ENCODE measurements at regions not wholly inside any gene's neighbourhood (a gene's known extent, or its start where the extent isn't known, plus 50 kb on each side); places are given as distances from the start of the nearest gene placed in this dataset.

DNA sequence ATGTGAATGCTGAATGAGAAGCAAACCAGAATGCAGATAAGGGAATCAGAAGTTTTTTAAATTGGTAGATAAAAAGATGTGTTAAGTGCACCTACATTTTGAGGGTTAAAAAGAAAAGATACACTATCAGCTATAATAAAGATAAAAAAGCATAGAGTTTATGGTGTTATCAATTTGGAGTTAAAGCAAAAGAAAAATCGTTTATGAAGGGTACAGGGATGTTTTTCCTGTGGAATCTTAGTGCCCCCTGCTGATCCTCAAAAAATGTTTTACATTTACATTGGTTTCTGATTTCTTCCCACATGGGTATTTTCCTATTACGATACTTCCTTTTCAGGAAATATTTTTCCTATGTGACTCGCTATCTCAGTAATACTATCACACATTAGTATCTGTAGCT lies 293.5 kb downstream of the MRPL39 start:
- Histone ChIP-seq H3K27ac (ENCODE audit: low read length) (no peak overlapping the region), H3K4me3 (ENCODE audit: low read length) (no peak overlapping the region), H3K4me1 (ENCODE audit: control insufficient read depth, insufficient read depth, low read length) (no peaks in the 10 kb centered on the region), H3K36me3 (ENCODE audit: control insufficient read depth, insufficient read depth, low read length) (no peaks in the 10 kb centered on the region), H3K9me3 (ENCODE audit: control insufficient read depth, insufficient read depth, low read length) (peaks cover 3% of the 10 kb centered on the region), H3K27me3 (ENCODE audit: control insufficient read depth, insufficient read depth, low read length) (no peaks in the 10 kb centered on the region)
- Mint-ChIP-seq H3K27ac (no peak overlapping the region), H3K36me3 (no peaks in the 10 kb centered on the region), H3K4me3 (no peak overlapping the region), H3K4me1 (no peaks in the 10 kb centered on the region), H3K27me3 (ENCODE audit: low read depth in 2 of 2) (no peaks in the 10 kb centered on the region), H3K9me3 (peaks cover 9 to 10% of the 10 kb centered on the region in 2 donors)
- intact Hi-C loops (cut with micrococcal nuclease): no loop called here
- DNase-seq: peak in 1 of 2 donors; percentile 2
- TF ChIP-seq, protein P1, sequence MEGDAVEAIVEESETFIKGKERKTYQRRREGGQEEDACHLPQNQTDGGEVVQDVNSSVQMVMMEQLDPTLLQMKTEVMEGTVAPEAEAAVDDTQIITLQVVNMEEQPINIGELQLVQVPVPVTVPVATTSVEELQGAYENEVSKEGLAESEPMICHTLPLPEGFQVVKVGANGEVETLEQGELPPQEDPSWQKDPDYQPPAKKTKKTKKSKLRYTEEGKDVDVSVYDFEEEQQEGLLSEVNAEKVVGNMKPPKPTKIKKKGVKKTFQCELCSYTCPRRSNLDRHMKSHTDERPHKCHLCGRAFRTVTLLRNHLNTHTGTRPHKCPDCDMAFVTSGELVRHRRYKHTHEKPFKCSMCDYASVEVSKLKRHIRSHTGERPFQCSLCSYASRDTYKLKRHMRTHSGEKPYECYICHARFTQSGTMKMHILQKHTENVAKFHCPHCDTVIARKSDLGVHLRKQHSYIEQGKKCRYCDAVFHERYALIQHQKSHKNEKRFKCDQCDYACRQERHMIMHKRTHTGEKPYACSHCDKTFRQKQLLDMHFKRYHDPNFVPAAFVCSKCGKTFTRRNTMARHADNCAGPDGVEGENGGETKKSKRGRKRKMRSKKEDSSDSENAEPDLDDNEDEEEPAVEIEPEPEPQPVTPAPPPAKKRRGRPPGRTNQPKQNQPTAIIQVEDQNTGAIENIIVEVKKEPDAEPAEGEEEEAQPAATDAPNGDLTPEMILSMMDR (IDR thresholded peaks at IDR 0.05): no peak
- 33% methylated on average over 1 of the region's 3 CpGs for WGBS (ENCODE audit: insufficient coverage)
- no peak for ATAC-seq

DNA sequence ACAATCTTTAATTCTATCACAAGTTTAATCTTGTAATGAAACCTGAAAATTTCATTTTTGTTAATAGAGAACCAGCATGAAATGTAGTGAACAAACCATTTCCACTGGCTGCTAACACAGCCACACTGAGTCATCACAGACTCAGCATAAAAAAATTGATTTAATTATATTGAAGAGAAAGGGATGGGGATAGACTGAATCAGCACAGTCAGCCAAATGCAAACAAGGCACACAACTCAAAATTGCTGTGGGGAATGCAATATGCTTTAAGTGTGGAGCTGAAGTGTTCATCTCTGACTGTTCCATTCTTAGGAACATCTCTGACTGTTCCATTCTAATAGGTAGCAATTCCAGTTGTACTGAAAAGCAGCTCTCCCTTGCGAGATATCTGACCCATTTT lies 299.8 kb downstream of the MRPL39 start:
- TF ChIP-seq, protein P1 (IDR thresholded peaks at IDR 0.05): no peak
- Histone ChIP-seq H3K36me3 (ENCODE audit: control insufficient read depth, insufficient read depth, low read length) (no peaks in the 10 kb centered on the region), H3K4me3 (ENCODE audit: low read length) (no peak overlapping the region), H3K27me3 (ENCODE audit: control insufficient read depth, insufficient read depth, low read length) (no peaks in the 10 kb centered on the region), H3K4me1 (ENCODE audit: control insufficient read depth, insufficient read depth, low read length) (no peaks in the 10 kb centered on the region), H3K9me3 (ENCODE audit: control insufficient read depth, insufficient read depth, low read length) (peaks cover 7% of the 10 kb centered on the region), H3K27ac (ENCODE audit: low read length) (no peak overlapping the region)
- peaks cover 11 to 13% of the 10 kb centered on the region in 2 donors for H3K9me3 Mint-ChIP-seq
- no peak overlapping the region for H3K4me3 Mint-ChIP-seq
- intact Hi-C loops (cut with micrococcal nuclease): no loop called here
- H3K27me3 Mint-ChIP-seq (ENCODE audit: low read depth in 2 of 2): no peaks in the 10 kb centered on the region
- WGBS (ENCODE audit: insufficient coverage): 95% methylated on average over 1 of the region's 1 CpG
- H3K4me1 Mint-ChIP-seq: no peaks in the 10 kb centered on the region
- ATAC-seq: no peak
- H3K27ac Mint-ChIP-seq: no peak overlapping the region
- no peak for DNase-seq
- no peaks in the 10 kb centered on the region for H3K36me3 Mint-ChIP-seq

DNA sequence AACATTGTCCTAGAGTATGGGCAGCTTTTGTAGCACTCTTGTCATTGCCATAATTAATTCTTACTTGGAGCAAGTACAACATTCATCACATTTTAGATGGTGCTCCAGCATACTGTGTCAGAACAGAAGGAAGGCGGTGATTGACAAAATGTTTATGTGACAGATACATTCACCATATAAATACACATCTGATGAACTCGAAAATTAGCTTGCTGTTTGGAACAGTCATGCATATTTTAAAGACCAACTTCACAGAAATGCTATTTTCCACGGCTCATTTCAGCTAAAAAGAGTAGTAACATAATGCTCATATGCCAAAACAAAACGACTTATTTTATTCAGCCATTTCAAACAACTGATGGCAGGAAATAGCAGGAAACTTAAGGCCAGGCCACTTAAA lies 302.7 kb downstream of the MRPL39 start:
- no peaks in the 10 kb centered on the region for H3K27me3 ChIP-seq (ENCODE audit: control insufficient read depth, insufficient read depth, low read length)
- Mint-ChIP-seq H3K4me3 (no peak overlapping the region), H3K9me3 (peaks cover 7 to 8% of the 10 kb centered on the region in 2 donors), H3K27me3 (ENCODE audit: low read depth in 2 of 2) (no peaks in the 10 kb centered on the region), H3K4me1 (no peaks in the 10 kb centered on the region), H3K36me3 (no peaks in the 10 kb centered on the region), H3K27ac (no peak overlapping the region)
- no peak overlapping the region for H3K4me3 ChIP-seq (ENCODE audit: low read length)
- ATAC-seq: no peak
- no peak overlapping the region for H3K27ac ChIP-seq (ENCODE audit: low read length)
- H3K4me1 ChIP-seq (ENCODE audit: control insufficient read depth, insufficient read depth, low read length): no peaks in the 10 kb centered on the region
- no peak for DNase-seq
- TF ChIP-seq, protein P1 (IDR thresholded peaks at IDR 0.05): no peak
- H3K9me3 ChIP-seq (ENCODE audit: control insufficient read depth, insufficient read depth, low read length): peaks cover 7% of the 10 kb centered on the region
- 76% methylated on average over 4 of the region's 4 CpGs for WGBS (ENCODE audit: insufficient coverage)
- H3K36me3 ChIP-seq (ENCODE audit: control insufficient read depth, insufficient read depth, low read length): no peaks in the 10 kb centered on the region
- intact Hi-C loops (cut with micrococcal nuclease): no loop called here

DNA sequence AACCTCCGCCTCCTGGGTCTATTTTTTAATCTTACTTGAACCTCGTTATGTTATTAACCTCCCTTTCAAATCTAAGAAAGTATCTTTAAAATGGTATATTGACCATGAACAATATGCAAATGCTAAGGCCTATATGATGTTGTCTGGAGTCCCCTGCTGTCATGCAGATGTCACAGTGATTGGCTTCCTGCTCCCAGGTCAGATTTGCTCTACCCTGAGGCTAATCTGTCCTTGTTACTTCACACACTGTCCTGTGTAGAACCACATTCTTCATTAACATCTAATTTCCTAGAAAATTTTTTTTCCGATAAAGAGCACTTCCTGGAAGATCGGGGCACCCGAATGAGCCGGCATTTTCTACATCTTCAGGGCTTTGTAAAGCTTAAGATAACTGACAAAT lies 306.6 kb downstream of the MRPL39 start:
- intact Hi-C loops (cut with micrococcal nuclease): no loop called here
- H3K27me3 Mint-ChIP-seq (ENCODE audit: low read depth in 2 of 2): no peaks in the 10 kb centered on the region
- H3K27ac Mint-ChIP-seq: no peak overlapping the region
- ATAC-seq (no peak), DNase-seq (no peak)
- no peak overlapping the region for H3K27ac ChIP-seq (ENCODE audit: low read length)
- peaks cover 3% of the 10 kb centered on the region in 2 donors for H3K9me3 Mint-ChIP-seq
- H3K4me3 Mint-ChIP-seq: no peak overlapping the region
- H3K36me3 Mint-ChIP-seq: no peaks in the 10 kb centered on the region
- H3K27me3 ChIP-seq (ENCODE audit: control insufficient read depth, insufficient read depth, low read length): no peaks in the 10 kb centered on the region
- H3K9me3 ChIP-seq (ENCODE audit: control insufficient read depth, insufficient read depth, low read length): no peaks in the 10 kb centered on the region
- no peaks in the 10 kb centered on the region for H3K4me1 ChIP-seq (ENCODE audit: control insufficient read depth, insufficient read depth, low read length)
- H3K4me3 ChIP-seq (ENCODE audit: low read length): no peak overlapping the region
- TF ChIP-seq, protein P1 (IDR thresholded peaks at IDR 0.05): no peak
- no peaks in the 10 kb centered on the region for H3K36me3 ChIP-seq (ENCODE audit: control insufficient read depth, insufficient read depth, low read length)
- WGBS (ENCODE audit: insufficient coverage): 86% methylated on average over 5 of the region's 6 CpGs
- H3K4me1 Mint-ChIP-seq: peaks cover 0 to 4% of the 10 kb centered on the region in 2 donors

All from natural killer cell (primary cell).